ENCODE measurements at regions not wholly inside any gene's neighbourhood (a gene's known extent, or its start where the extent isn't known, plus 50 kb on each side); places are given as distances from the start of the nearest gene placed in this dataset.

GRCh38 chr7:63876707-63877322 lies 121.8 kb upstream of the ZNF722 start:
- Histone ChIP-seq H2AK9ac (replicated peaks; ENCODE audit: low read depth, low read length, poor library complexity) (no peak overlapping the region), H3K79me1 (ENCODE audit: low read depth in 1 of 2, low read length in 2 of 2) (no peaks in the 10 kb centered on the region), H3K4ac (ENCODE audit: low read depth, low read length) (no peak overlapping the region), H3K18ac (ENCODE audit: low read depth, low read length) (no peak overlapping the region), H3K27me3 (ENCODE audit: control insufficient read depth, insufficient read depth, low read length) (no peaks in the 10 kb centered on the region), H3K36me3 (ENCODE audit: control insufficient read depth, insufficient read depth, low read length) (no peaks in the 10 kb centered on the region), H3K56ac (ENCODE audit: extremely low read depth, insufficient read depth, low read length) (no peak overlapping the region), H2BK15ac (ENCODE audit: low read depth, low read length) (no peak overlapping the region), H4K20me1 (ENCODE audit: insufficient read depth, low read length) (no peaks in the 10 kb centered on the region), H2BK5ac (ENCODE audit: low read depth, low read length, poor library complexity, severe bottlenecking) (no peak overlapping the region), H2BK20ac (ENCODE audit: low read depth, low read length) (no peak overlapping the region), H3K27ac (ENCODE audit: insufficient read depth, low read length) (no peak overlapping the region), H4K8ac (ENCODE audit: low read depth in 2 of 2, low read length in 2 of 2) (no peak overlapping the region), H4K91ac (ENCODE audit: insufficient read depth, low read depth, low read length) (no peak overlapping the region), H2AFZ (replicated peaks; ENCODE audit: low read length, poor library complexity) (no peak overlapping the region), H3K4me3 (ENCODE audit: insufficient read depth, low read depth, low read length) (no peak overlapping the region), H3K4me2 (ENCODE audit: low read depth, low read length) (no peak overlapping the region), H3K9me1 (ENCODE audit: insufficient read depth, low read length) (no peaks in the 10 kb centered on the region), H4K5ac (ENCODE audit: low read depth, low read length) (no peak overlapping the region), H3K14ac (replicated peaks; ENCODE audit: low read depth, low read length) (no peak overlapping the region), H2AK5ac (ENCODE audit: low read depth, low read length) (no peak overlapping the region), H3K9me3 (ENCODE audit: control insufficient read depth, insufficient read depth, low read length) (peaks cover 18% of the 10 kb centered on the region), H3K9ac (ENCODE audit: low read depth, low read length) (no peak overlapping the region), H3K23ac (ENCODE audit: low read depth, low read length) (no peak overlapping the region), H2BK120ac (ENCODE audit: low read depth, low read length) (no peak overlapping the region), H3K4me1 (ENCODE audit: control insufficient read depth, insufficient read depth, low read length) (no peaks in the 10 kb centered on the region)
- CTCF ChIA-PET: no interaction called here
- DNase-seq (no peak), ATAC-seq (ENCODE audit: low read depth) (no peak)
- no CpG with 5 or more reads among the region's 1 CpG for WGBS, 2 experiments (ENCODE audit: extremely low coverage in 2 of 2, insufficient read length in 1 of 2)
- intact Hi-C loops (cut with micrococcal nuclease) (no loop called here), in situ Hi-C loops (cut with MboI; ENCODE audit: low sequenced_read_pairs) (no loop called here), dilution Hi-C loops (cut with HindIII; ENCODE audit: low sequenced_read_pairs, unreplicated experiment) (no loop called here)
- TF ChIP-seq SMC3 (IDR thresholded peaks at IDR 0.05; ENCODE audit: low read depth, low read length) (no peak), FOS (IDR thresholded peaks at IDR 0.05; ENCODE audit: low read depth, low read length) (no peak), CHD1 (IDR thresholded peaks at IDR 0.05; ENCODE audit: low read depth, low read length) (no peak), MXI1 (IDR thresholded peaks at IDR 0.05; ENCODE audit: borderline replicate concordance, low read depth, low read length) (no peak), RAD21 (IDR thresholded peaks at IDR 0.05; ENCODE audit: low read length) (no peak), NFE2L2 (IDR thresholded peaks at IDR 0.05; ENCODE audit: low read depth, low read length) (no peak)
- BruUV-seq (replicated peaks): no TSS peak
- POLR2A ChIA-PET (ENCODE audit: unreplicated experiment): no interaction called here

Measured in IMR-90 (cell line).